PC-3 (cell line): ENCODE measurements at regions not wholly inside any gene's neighbourhood (a gene's known extent, or its start where the extent isn't known, plus 50 kb on each side); places are given as distances from the start of the nearest gene placed in this dataset.

ENCODE experiments used
- EZH2 ChIP-seq: fragments of 300-600 bp; sonication (generic); IDR thresholded peaks from one replicate; pipeline ENCODE4 v1.6.1; 2017; ENCODE audit warnings: antibody characterized with exemption, mild to moderate bottlenecking, low read length; ENCODE audit not compliant: unreplicated experiment
- EZH2phosphoT487 ChIP-seq: fragments of 300-600 bp; sonication (generic); IDR thresholded peaks from 2 replicates; pipeline ENCODE4 v1.6.1; 2018; ENCODE audit warnings: mild to moderate bottlenecking, antibody characterized with exemption, low read length, borderline replicate concordance
- TF ChIP-seq, protein P1 (sequence below): fragments of 300-600 bp; sonication (generic); conservative IDR thresholded peaks from 2 replicates; pipeline ENCODE4 v1.5.1; 2017; ENCODE audit warnings: antibody characterized with exemption, low read depth, mild to moderate bottlenecking, low read length

GRCh38 chr4:10343656-10344055 is 113.6 kb downstream of the ZNF518B start:
- no peak for TF ChIP-seq EZH2phosphoT487
- TF ChIP-seq, protein P1, sequence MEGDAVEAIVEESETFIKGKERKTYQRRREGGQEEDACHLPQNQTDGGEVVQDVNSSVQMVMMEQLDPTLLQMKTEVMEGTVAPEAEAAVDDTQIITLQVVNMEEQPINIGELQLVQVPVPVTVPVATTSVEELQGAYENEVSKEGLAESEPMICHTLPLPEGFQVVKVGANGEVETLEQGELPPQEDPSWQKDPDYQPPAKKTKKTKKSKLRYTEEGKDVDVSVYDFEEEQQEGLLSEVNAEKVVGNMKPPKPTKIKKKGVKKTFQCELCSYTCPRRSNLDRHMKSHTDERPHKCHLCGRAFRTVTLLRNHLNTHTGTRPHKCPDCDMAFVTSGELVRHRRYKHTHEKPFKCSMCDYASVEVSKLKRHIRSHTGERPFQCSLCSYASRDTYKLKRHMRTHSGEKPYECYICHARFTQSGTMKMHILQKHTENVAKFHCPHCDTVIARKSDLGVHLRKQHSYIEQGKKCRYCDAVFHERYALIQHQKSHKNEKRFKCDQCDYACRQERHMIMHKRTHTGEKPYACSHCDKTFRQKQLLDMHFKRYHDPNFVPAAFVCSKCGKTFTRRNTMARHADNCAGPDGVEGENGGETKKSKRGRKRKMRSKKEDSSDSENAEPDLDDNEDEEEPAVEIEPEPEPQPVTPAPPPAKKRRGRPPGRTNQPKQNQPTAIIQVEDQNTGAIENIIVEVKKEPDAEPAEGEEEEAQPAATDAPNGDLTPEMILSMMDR = no peak
- TF ChIP-seq EZH2 = no peak
